GM23338 (cell line): ENCODE measurements at regions not wholly inside any gene's neighbourhood (a gene's known extent, or its start where the extent isn't known, plus 50 kb on each side); places are given as distances from the start of the nearest gene placed in this dataset.
A peak's percentile ranks its signal among the peaks of the same experiment; 100 is the strongest.

ENCODE experiments used
- ATAC-seq: fragments of 200-7000 bp; cut with Tn5 transposase; 3 replicates; pipeline ENCODE4 v1.9.1; 2020
- DNase-seq: peaks from one replicate; pipeline ENCODE4 v3.0.0-alpha.2; 2015; ENCODE audit warnings: low spot score
- H2AFZ ChIP-seq: fragments of 200-600 bp; sonication (generic); 2 replicates; pipeline ENCODE4 v1.8.0; 2016; ENCODE audit warnings: antibody characterized with exemption, mild to moderate bottlenecking, moderate library complexity
- H3F3A ChIP-seq: fragments of 200-600 bp; sonication (generic); replicated peaks from 2 replicates; pipeline ENCODE4 v1.8.0; 2017; ENCODE audit warnings: antibody characterized with exemption, mixed run types, low read depth
- H3K27ac ChIP-seq: fragments of 200-600 bp; sonication (generic); 2 replicates; pipeline ENCODE4 v1.6.1; 2016; ENCODE audit warnings: low read depth
- H3K27me3 ChIP-seq: fragments of 200-600 bp; sonication (generic); 2 replicates; pipeline ENCODE4 v1.8.0; 2016; ENCODE audit warnings: mild to moderate bottlenecking, mixed run types, moderate library complexity; ENCODE audit not compliant: insufficient read depth
- H3K36me3 ChIP-seq: fragments of 200-600 bp; sonication (generic); 2 replicates; pipeline ENCODE4 v1.8.0; 2016; ENCODE audit warnings: mild to moderate bottlenecking; ENCODE audit not compliant: insufficient read depth
- H3K4me1 ChIP-seq: fragments of 200-600 bp; sonication (generic); 2 replicates; pipeline ENCODE4 v1.8.0; 2016; ENCODE audit warnings: mild to moderate bottlenecking, moderate library complexity; ENCODE audit not compliant: insufficient read depth
- H3K4me2 ChIP-seq: fragments of 200-600 bp; sonication (generic); 2 replicates; pipeline ENCODE4 v1.7.1; 2017; ENCODE audit warnings: mixed run types
- H3K4me3 ChIP-seq: fragments of 200-600 bp; sonication (generic); 2 replicates; pipeline ENCODE4 v1.6.1; 2016; ENCODE audit warnings: mixed run types
- H3K79me2 ChIP-seq: fragments of 200-600 bp; sonication (generic); replicated peaks from 2 replicates; pipeline ENCODE4 v1.8.0; 2017; ENCODE audit warnings: mild to moderate bottlenecking; ENCODE audit not compliant: insufficient read depth
- H3K9me2 ChIP-seq: fragments of 200-600 bp; sonication (generic); 2 replicates; pipeline ENCODE4 v1.8.0; 2017; ENCODE audit not compliant: insufficient read depth
- H4K20me1 ChIP-seq: fragments of 200-600 bp; sonication (generic); replicated peaks from 2 replicates; pipeline ENCODE4 v1.8.0; 2017; ENCODE audit warnings: mild to moderate bottlenecking; ENCODE audit not compliant: insufficient read depth
- H3K27ac Mint-ChIP-seq: 2 replicates; pipeline ENCODE4 v1.8.0; 2020; ENCODE audit warnings: inconsistent platforms, mild to moderate bottlenecking, moderate library complexity, mixed read lengths
- H3K27me3 Mint-ChIP-seq: 3 replicates; pipeline ENCODE4 v1.8.0; 2022; ENCODE audit warnings: low read depth, mild to moderate bottlenecking, moderate library complexity, mixed read lengths, inconsistent platforms; ENCODE audit not compliant: insufficient read depth, poor library complexity
- H3K36me3 Mint-ChIP-seq: 3 replicates; pipeline ENCODE4 v1.8.0; 2021; ENCODE audit warnings: low read depth, mild to moderate bottlenecking, inconsistent platforms, moderate library complexity, mixed read lengths
- H3K4me1 Mint-ChIP-seq: 3 replicates; pipeline ENCODE4 v1.8.0; 2020; ENCODE audit warnings: mild to moderate bottlenecking, inconsistent platforms, mixed read lengths
- H3K4me3 Mint-ChIP-seq: 3 replicates; pipeline ENCODE4 v1.8.0; 2021; ENCODE audit warnings: moderate library complexity, mild to moderate bottlenecking, inconsistent platforms, mixed read lengths
- H3K9me3 Mint-ChIP-seq: 3 replicates; pipeline ENCODE4 v1.8.0; 2020; ENCODE audit warnings: moderate library complexity, mild to moderate bottlenecking, inconsistent platforms, mixed read lengths
- CREB1 ChIP-seq: fragments of 250-450 bp; sonication (Bioruptor Pico); IDR thresholded peaks from 2 replicates; pipeline ENCODE4 v1.5.0; 2020; ENCODE audit warnings: low read depth, mild to moderate bottlenecking, moderate library complexity
- EZH2phosphoT487 ChIP-seq: fragments of 200-600 bp; sonication (generic); IDR thresholded peaks from one replicate; pipeline ENCODE4 v1.8.1; 2018; ENCODE audit warnings: antibody characterized with exemption; ENCODE audit not compliant: unreplicated experiment
- JUNB ChIP-seq: IDR thresholded peaks from one replicate; pipeline ENCODE4 v1.6.1; 2016; ENCODE audit warnings: antibody characterized with exemption; ENCODE audit not compliant: unreplicated experiment
- POLR2AphosphoS5 ChIP-seq: IDR thresholded peaks from 2 replicates; pipeline ENCODE4 v1.6.1; 2016; ENCODE audit warnings: antibody characterized with exemption, low read depth
- STAT1 ChIP-seq: IDR thresholded peaks from one replicate; pipeline ENCODE4 v1.6.1; 2016; ENCODE audit warnings: antibody characterized with exemption; ENCODE audit not compliant: unreplicated experiment
- ZNF331 ChIP-seq: fragments of 250-450 bp; sonication (Bioruptor Pico); IDR thresholded peaks from 2 replicates; pipeline ENCODE4 v1.5.0; 2020; ENCODE audit warnings: low read depth, mild to moderate bottlenecking, moderate library complexity
- TF ChIP-seq, protein P1 (sequence below): IDR thresholded peaks from one replicate; pipeline ENCODE4 v1.6.1; 2018; ENCODE audit warnings: antibody characterized with exemption; ENCODE audit not compliant: unreplicated experiment
- TF ChIP-seq, protein P2 (sequence below), 2 experiments: fragments of 200-600 bp in 1 of 2; sonication (generic) in 1 of 2; conservative IDR thresholded peaks; 2 replicates each; pipeline versions ENCODE4 v1.5.1 to v1.6.1; 2016 to 2017; ENCODE audit warnings: antibody characterized with exemption in 2 of 2, low read depth in 2 of 2, mild to moderate bottlenecking in 2 of 2, moderate library complexity in 1 of 2
- TF ChIP-seq, protein P3 (sequence below): fragments of 250-450 bp; sonication (Bioruptor Pico); IDR thresholded peaks from 2 replicates; pipeline ENCODE4 v1.5.0; 2020; ENCODE audit warnings: mild to moderate bottlenecking, moderate library complexity

DNA sequence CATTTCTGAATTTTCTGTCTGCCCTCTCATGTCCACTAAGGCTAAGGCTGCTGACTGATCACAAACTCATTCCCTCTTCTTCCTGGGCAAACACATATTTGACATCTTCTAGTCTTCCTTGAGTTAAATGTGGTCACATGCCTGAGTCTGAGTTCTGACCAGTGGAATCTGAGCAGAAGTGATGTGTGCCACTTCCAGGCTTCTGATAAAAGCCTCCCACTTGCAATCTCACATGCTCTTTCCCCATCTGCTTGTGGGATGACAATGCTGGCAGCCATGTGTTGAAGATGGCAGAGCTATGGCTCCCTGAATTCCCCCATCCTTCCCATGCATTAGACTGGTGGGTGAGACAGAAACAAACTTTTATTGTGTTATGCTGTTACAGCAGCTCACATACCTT is 149.9 kb upstream of the ZNF648 start (continued):
- TF ChIP-seq, protein P1, sequence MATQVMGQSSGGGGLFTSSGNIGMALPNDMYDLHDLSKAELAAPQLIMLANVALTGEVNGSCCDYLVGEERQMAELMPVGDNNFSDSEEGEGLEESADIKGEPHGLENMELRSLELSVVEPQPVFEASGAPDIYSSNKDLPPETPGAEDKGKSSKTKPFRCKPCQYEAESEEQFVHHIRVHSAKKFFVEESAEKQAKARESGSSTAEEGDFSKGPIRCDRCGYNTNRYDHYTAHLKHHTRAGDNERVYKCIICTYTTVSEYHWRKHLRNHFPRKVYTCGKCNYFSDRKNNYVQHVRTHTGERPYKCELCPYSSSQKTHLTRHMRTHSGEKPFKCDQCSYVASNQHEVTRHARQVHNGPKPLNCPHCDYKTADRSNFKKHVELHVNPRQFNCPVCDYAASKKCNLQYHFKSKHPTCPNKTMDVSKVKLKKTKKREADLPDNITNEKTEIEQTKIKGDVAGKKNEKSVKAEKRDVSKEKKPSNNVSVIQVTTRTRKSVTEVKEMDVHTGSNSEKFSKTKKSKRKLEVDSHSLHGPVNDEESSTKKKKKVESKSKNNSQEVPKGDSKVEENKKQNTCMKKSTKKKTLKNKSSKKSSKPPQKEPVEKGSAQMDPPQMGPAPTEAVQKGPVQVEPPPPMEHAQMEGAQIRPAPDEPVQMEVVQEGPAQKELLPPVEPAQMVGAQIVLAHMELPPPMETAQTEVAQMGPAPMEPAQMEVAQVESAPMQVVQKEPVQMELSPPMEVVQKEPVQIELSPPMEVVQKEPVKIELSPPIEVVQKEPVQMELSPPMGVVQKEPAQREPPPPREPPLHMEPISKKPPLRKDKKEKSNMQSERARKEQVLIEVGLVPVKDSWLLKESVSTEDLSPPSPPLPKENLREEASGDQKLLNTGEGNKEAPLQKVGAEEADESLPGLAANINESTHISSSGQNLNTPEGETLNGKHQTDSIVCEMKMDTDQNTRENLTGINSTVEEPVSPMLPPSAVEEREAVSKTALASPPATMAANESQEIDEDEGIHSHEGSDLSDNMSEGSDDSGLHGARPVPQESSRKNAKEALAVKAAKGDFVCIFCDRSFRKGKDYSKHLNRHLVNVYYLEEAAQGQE, result no peak
- no peak for TF ChIP-seq POLR2AphosphoS5
- no peak for TF ChIP-seq STAT1
- TF ChIP-seq, protein P2, sequence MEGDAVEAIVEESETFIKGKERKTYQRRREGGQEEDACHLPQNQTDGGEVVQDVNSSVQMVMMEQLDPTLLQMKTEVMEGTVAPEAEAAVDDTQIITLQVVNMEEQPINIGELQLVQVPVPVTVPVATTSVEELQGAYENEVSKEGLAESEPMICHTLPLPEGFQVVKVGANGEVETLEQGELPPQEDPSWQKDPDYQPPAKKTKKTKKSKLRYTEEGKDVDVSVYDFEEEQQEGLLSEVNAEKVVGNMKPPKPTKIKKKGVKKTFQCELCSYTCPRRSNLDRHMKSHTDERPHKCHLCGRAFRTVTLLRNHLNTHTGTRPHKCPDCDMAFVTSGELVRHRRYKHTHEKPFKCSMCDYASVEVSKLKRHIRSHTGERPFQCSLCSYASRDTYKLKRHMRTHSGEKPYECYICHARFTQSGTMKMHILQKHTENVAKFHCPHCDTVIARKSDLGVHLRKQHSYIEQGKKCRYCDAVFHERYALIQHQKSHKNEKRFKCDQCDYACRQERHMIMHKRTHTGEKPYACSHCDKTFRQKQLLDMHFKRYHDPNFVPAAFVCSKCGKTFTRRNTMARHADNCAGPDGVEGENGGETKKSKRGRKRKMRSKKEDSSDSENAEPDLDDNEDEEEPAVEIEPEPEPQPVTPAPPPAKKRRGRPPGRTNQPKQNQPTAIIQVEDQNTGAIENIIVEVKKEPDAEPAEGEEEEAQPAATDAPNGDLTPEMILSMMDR (conservative IDR thresholded peaks at IDR 0.05; ENCODE audit: low read depth in 2 of 2), result no peak

DNA sequence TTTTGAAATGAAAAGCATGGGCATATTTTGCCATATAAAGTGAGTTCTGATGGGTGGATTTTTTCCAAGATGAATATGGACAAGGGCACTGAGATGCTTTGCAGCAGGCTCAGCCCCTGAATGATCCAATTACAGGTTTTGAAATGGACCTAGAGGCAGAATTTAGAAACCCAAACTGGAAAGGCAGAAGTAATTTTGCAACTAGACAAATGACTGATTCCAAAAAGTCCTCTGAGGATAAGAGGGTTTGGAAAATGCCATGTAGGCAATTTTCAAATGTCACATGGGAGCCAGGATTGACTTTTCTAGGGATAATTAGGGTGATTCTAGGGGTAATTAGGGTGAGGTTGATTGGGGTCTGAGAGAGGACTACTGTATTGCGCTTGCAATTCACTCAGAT is 148.9 kb upstream of the ZNF648 start:
- Mint-ChIP-seq H3K4me1 (peaks cover 6% of the 10 kb centered on the region), H3K36me3 (no peaks in the 10 kb centered on the region), H3K4me3 (no peak overlapping the region), H3K27me3 (no peaks in the 10 kb centered on the region), H3K9me3 (no peaks in the 10 kb centered on the region), H3K27ac (no peak overlapping the region)
- no peaks in the 10 kb centered on the region; the same call in 1 of the 2 replicates for H3K4me1 ChIP-seq
- no peak overlapping the region for H3K27ac ChIP-seq
- no peak overlapping the region for H3K4me3 ChIP-seq
- peak overlapping the region; percentile 18; the same call in 1 of the 2 replicates for H2AFZ ChIP-seq
- H3K9me2 ChIP-seq, result peaks cover 3% of the 10 kb centered on the region; the same call in 1 of the 2 replicates
- H3K79me2 ChIP-seq, result no peaks in the 10 kb centered on the region
- no peaks in the 10 kb centered on the region for H3K36me3 ChIP-seq
- H3K4me2 ChIP-seq, result no peak overlapping the region
- no peaks in the 10 kb centered on the region for H4K20me1 ChIP-seq
- H3F3A ChIP-seq, result no peaks in the 10 kb centered on the region
- no peaks in the 10 kb centered on the region for H3K27me3 ChIP-seq
- DNase-seq (no peak), ATAC-seq (no peak)
- TF ChIP-seq CREB1 (CRISPR knock-in tag), result no peak
- TF ChIP-seq JUNB, result no peak
- TF ChIP-seq, protein P1, result no peak
- TF ChIP-seq EZH2phosphoT487, result no peak
- TF ChIP-seq, protein P3, sequence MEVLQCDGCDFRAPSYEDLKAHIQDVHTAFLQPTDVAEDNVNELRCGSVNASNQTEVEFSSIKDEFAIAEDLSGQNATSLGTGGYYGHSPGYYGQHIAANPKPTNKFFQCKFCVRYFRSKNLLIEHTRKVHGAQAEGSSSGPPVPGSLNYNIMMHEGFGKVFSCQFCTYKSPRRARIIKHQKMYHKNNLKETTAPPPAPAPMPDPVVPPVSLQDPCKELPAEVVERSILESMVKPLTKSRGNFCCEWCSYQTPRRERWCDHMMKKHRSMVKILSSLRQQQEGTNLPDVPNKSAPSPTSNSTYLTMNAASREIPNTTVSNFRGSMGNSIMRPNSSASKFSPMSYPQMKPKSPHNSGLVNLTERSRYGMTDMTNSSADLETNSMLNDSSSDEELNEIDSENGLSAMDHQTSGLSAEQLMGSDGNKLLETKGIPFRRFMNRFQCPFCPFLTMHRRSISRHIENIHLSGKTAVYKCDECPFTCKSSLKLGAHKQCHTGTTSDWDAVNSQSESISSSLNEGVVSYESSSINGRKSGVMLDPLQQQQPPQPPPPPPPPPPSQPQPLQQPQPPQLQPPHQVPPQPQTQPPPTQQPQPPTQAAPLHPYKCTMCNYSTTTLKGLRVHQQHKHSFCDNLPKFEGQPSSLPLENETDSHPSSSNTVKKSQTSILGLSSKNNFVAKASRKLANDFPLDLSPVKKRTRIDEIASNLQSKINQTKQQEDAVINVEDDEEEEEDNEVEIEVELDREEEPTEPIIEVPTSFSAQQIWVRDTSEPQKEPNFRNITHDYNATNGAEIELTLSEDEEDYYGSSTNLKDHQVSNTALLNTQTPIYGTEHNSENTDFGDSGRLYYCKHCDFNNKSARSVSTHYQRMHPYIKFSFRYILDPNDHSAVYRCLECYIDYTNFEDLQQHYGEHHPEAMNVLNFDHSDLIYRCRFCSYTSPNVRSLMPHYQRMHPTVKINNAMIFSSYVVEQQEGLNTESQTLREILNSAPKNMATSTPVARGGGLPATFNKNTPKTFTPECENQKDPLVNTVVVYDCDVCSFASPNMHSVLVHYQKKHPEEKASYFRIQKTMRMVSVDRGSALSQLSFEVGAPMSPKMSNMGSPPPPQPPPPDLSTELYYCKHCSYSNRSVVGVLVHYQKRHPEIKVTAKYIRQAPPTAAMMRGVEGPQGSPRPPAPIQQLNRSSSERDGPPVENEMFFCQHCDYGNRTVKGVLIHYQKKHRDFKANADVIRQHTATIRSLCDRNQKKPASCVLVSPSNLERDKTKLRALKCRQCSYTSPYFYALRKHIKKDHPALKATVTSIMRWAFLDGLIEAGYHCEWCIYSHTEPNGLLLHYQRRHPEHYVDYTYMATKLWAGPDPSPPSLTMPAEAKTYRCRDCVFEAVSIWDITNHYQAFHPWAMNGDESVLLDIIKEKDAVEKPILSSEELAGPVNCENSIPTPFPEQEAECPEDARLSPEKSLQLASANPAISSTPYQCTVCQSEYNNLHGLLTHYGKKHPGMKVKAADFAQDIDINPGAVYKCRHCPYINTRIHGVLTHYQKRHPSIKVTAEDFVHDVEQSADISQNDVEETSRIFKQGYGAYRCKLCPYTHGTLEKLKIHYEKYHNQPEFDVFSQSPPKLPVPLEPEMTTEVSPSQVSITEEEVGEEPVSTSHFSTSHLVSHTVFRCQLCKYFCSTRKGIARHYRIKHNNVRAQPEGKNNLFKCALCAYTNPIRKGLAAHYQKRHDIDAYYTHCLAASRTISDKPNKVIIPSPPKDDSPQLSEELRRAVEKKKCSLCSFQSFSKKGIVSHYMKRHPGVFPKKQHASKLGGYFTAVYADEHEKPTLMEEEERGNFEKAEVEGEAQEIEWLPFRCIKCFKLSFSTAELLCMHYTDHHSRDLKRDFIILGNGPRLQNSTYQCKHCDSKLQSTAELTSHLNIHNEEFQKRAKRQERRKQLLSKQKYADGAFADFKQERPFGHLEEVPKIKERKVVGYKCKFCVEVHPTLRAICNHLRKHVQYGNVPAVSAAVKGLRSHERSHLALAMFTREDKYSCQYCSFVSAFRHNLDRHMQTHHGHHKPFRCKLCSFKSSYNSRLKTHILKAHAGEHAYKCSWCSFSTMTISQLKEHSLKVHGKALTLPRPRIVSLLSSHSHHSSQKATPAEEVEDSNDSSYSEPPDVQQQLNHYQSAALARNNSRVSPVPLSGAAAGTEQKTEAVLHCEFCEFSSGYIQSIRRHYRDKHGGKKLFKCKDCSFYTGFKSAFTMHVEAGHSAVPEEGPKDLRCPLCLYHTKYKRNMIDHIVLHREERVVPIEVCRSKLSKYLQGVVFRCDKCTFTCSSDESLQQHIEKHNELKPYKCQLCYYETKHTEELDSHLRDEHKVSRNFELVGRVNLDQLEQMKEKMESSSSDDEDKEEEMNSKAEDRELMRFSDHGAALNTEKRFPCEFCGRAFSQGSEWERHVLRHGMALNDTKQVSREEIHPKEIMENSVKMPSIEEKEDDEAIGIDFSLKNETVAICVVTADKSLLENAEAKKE (CRISPR knock-in tag), result no peak
- no peak for TF ChIP-seq POLR2AphosphoS5
- TF ChIP-seq ZNF331 (CRISPR knock-in tag), result no peak
